SH-SY5Y (cell line): ENCODE measurements at regions not wholly inside any gene's neighbourhood (a gene's known extent, or its start where the extent isn't known, plus 50 kb on each side); places are given as distances from the start of the nearest gene placed in this dataset.

Experiments
- GATA2 ChIP-seq: IDR thresholded peaks from 2 replicates; pipeline ENCODE4 v1.6.1; 2011; ENCODE audit warnings: mild to moderate bottlenecking, low read depth, low read length
- GATA3 ChIP-seq: IDR thresholded peaks from 2 replicates; pipeline ENCODE4 v1.6.1; 2011; ENCODE audit warnings: low read depth, mild to moderate bottlenecking, low read length, moderate library complexity

- TF ChIP-seq GATA2 (no peak), GATA3 (no peak)
These were observed 132.3 kb upstream of the SULF2 start for GRCh38 chr20:47917549-47918070.
